ENCODE measurements at regions not wholly inside any gene's neighbourhood (a gene's known extent, or its start where the extent isn't known, plus 50 kb on each side); places are given as distances from the start of the nearest gene placed in this dataset.
A peak's percentile ranks its signal among the peaks of the same experiment; 100 is the strongest.

DNA sequence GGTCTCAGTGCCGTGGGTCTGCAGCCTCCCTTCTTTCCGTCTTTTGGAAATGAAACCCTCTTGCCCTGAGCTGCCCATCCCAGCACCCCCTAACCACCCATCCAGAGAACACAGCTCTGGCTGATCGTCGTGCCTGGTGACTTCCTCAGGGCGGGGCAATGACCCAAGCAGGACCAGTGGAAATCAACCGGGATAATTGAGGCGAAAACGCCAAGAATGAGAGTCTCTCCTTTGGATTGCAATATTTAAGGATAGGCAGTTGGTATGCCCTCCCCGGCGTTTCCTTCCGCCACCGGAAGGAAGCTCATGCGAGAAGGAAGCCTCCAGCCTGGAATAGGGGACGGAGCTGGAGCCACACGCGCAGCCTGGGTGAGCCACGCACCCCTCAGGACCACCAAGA, 73.7 kb upstream of the PFKP start:
- DNase-seq (ENCODE audit: low spot score) = no peak
- no peak for TF ChIP-seq EZH2 (IDR thresholded peaks at IDR 0.05; ENCODE audit: borderline replicate concordance)
- Histone ChIP-seq H3K27me3 (no peaks in the 10 kb centered on the region), H3K4me1 (ENCODE audit: insufficient read depth) (peaks cover 2% of the 10 kb centered on the region), H3K4me3 (no peak overlapping the region), H3K27ac (no peak overlapping the region), H3K36me3 (replicated peaks; ENCODE audit: insufficient read depth, low read depth) (no peaks in the 10 kb centered on the region), H2AFZ (no peak overlapping the region), H4K20me1 (ENCODE audit: insufficient read depth, poor library complexity, severe bottlenecking) (no peaks in the 10 kb centered on the region), H3K9me3 (ENCODE audit: low read depth) (no peaks in the 10 kb centered on the region), H3K9me2 (replicated peaks; ENCODE audit: insufficient read depth) (no peaks in the 10 kb centered on the region), H3K4me2 (no peak overlapping the region), H3K79me2 (no peaks in the 10 kb centered on the region)
- WGBS (ENCODE audit: low lambda C conversion rate, missing lambda C conversion rate) = 92% methylated on average over 17 of the region's 17 CpGs

DNA sequence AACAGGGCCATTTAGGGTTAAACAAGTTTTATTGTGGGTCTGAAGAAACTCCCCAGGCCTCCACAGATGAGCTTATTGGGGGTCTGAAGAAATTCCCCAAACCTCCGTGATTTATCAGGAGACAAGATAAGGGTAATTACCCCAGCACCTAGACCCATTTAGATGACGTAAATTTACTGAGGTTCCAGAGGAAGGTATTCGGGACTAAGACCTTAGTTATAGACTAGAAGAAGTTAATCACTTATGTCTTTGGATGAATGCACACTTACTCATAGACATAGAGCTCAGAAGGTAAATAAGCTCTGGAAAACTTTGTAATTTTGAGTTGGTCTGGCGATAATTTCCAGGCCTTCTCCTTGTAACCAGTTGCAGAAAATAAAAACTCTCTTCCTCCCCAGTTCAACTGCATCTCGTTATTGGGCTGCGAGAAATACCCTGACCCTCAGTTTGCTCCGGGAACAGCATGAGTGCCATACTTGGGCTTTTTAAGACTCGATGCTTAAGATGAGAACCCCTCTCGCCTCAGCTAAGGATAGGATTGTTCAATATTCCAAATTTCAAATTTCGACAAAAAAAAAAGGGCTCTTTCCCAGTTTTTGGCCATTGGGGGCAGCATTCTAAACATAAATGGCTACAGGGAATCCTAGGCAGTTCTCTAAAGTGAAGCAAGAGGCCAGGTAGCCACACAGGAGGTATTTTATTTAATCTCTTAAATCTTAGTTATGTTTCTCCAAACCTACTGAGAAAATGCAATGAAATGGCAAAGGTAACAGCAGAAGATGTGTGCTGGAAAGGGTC, 74.7 kb upstream of the PFKP start:
- Histone ChIP-seq H4K20me1 (ENCODE audit: insufficient read depth, poor library complexity, severe bottlenecking) (no peaks in the 10 kb centered on the region), H3K4me2 (no peak overlapping the region), H3K36me3 (replicated peaks; ENCODE audit: insufficient read depth, low read depth) (no peaks in the 10 kb centered on the region), H3K4me3 (no peak overlapping the region), H3K27me3 (peaks cover under 1% of the 10 kb centered on the region), H3K9me3 (ENCODE audit: low read depth) (no peaks in the 10 kb centered on the region), H2AFZ (no peak overlapping the region), H3K27ac (no peak overlapping the region), H3K4me1 (ENCODE audit: insufficient read depth) (peaks cover 2% of the 10 kb centered on the region), H3K9me2 (replicated peaks; ENCODE audit: insufficient read depth) (no peaks in the 10 kb centered on the region), H3K79me2 (no peaks in the 10 kb centered on the region)
- 59% methylated on average over 10 of the region's 10 CpGs for WGBS (ENCODE audit: low lambda C conversion rate, missing lambda C conversion rate)
- no peak for DNase-seq (ENCODE audit: low spot score)
- TF ChIP-seq EZH2phosphoT487 (IDR thresholded peaks at IDR 0.05; ENCODE audit: low read depth, severe bottlenecking, unreplicated experiment) (no peak), EZH2 (IDR thresholded peaks at IDR 0.05; ENCODE audit: borderline replicate concordance) (no peak)
- TF ChIP-seq, protein P1, sequence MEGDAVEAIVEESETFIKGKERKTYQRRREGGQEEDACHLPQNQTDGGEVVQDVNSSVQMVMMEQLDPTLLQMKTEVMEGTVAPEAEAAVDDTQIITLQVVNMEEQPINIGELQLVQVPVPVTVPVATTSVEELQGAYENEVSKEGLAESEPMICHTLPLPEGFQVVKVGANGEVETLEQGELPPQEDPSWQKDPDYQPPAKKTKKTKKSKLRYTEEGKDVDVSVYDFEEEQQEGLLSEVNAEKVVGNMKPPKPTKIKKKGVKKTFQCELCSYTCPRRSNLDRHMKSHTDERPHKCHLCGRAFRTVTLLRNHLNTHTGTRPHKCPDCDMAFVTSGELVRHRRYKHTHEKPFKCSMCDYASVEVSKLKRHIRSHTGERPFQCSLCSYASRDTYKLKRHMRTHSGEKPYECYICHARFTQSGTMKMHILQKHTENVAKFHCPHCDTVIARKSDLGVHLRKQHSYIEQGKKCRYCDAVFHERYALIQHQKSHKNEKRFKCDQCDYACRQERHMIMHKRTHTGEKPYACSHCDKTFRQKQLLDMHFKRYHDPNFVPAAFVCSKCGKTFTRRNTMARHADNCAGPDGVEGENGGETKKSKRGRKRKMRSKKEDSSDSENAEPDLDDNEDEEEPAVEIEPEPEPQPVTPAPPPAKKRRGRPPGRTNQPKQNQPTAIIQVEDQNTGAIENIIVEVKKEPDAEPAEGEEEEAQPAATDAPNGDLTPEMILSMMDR (IDR thresholded peaks at IDR 0.05; ENCODE audit: poor library complexity) = peak; percentile 13

DNA sequence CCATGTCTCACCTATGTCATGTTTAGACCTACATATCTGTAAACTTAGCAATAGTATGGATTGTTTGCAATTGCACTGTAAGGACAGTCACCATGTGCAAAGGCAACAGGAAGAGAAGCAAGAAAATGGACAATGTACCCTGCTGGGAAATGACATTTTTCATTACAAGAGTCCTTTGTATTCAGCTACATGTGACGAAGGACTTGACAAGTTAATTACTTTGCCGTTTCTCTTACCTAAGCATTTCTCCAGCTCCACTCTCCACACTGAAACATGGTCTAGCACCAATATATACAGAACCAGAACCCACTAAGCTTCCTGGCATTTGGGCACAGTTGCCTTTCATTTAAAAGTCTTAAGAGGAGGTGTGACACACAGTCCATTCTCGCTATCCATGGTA, 76.6 kb upstream of the PFKP start:
- H3K27me3 ChIP-seq = peaks cover 4% of the 10 kb centered on the region
- H3K4me2 ChIP-seq = no peak overlapping the region
- no peaks in the 10 kb centered on the region for H3K9me3 ChIP-seq (ENCODE audit: low read depth)
- peaks cover 10% of the 10 kb centered on the region for H3K4me1 ChIP-seq (ENCODE audit: insufficient read depth)
- H3K27ac ChIP-seq = peak overlapping the region; percentile 58
- WGBS (ENCODE audit: low lambda C conversion rate, missing lambda C conversion rate) = 75% methylated on average over 3 of the region's 3 CpGs
- H3K9me2 ChIP-seq (replicated peaks; ENCODE audit: insufficient read depth) = no peaks in the 10 kb centered on the region
- H3K79me2 ChIP-seq = no peaks in the 10 kb centered on the region
- no peaks in the 10 kb centered on the region for H3K36me3 ChIP-seq (replicated peaks; ENCODE audit: insufficient read depth, low read depth)
- H3K4me3 ChIP-seq = no peak overlapping the region
- H2AFZ ChIP-seq = no peak overlapping the region
- no peak for DNase-seq (ENCODE audit: low spot score)
- no peaks in the 10 kb centered on the region for H4K20me1 ChIP-seq (ENCODE audit: insufficient read depth, poor library complexity, severe bottlenecking)
- TF ChIP-seq EZH2phosphoT487 (IDR thresholded peaks at IDR 0.05; ENCODE audit: low read depth, severe bottlenecking, unreplicated experiment) (no peak), EZH2 (IDR thresholded peaks at IDR 0.05; ENCODE audit: borderline replicate concordance) (no peak)
- TF ChIP-seq, protein P1 (IDR thresholded peaks at IDR 0.05; ENCODE audit: poor library complexity) = no peak

DNA sequence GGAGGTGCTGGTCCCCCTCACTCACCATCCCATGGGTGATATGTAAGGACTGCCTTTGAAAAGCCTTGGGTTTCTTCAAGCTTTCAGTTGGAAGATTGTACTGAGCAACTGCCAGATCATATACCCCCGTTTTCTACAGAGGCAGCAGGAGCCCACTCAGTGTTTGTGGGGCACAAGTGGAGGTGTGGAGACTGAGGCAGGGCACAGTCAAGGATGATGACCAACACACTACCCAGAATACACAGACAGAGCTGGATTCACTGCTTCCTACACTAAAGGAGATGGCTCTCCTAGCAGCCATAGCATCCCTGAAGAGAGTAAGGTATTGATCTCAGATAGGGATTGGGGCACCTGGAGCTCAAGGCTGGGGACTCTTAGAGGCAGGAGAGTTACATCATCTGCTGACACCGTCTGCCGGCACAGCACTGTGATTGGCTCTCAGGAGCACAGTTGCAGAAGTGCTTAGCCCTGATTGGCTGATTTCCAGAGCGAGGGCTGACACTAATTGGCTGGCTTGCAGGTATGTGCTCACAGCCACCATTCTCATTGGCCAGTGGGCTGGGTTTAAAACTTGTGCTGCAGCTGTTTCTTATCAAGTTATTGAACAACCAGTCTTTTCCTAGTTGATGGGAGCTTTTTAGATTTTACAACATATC, 77.9 kb upstream of the PFKP start:
- H3K4me2 ChIP-seq = no peak overlapping the region
- no peak overlapping the region for H3K4me3 ChIP-seq
- H4K20me1 ChIP-seq (ENCODE audit: insufficient read depth, poor library complexity, severe bottlenecking) = no peaks in the 10 kb centered on the region
- peaks cover 12% of the 10 kb centered on the region for H3K4me1 ChIP-seq (ENCODE audit: insufficient read depth)
- no peaks in the 10 kb centered on the region for H3K9me2 ChIP-seq (replicated peaks; ENCODE audit: insufficient read depth)
- TF ChIP-seq, protein P1 (IDR thresholded peaks at IDR 0.05; ENCODE audit: poor library complexity) = no peak
- TF ChIP-seq EZH2phosphoT487 (IDR thresholded peaks at IDR 0.05; ENCODE audit: low read depth, severe bottlenecking, unreplicated experiment) = no peak
- H3K36me3 ChIP-seq (replicated peaks; ENCODE audit: insufficient read depth, low read depth) = no peaks in the 10 kb centered on the region
- H3K27ac ChIP-seq = no peak overlapping the region
- 85% methylated on average over 4 of the region's 4 CpGs for WGBS (ENCODE audit: low lambda C conversion rate, missing lambda C conversion rate)
- no peaks in the 10 kb centered on the region for H3K79me2 ChIP-seq
- DNase-seq (ENCODE audit: low spot score) = no peak
- no peaks in the 10 kb centered on the region for H3K9me3 ChIP-seq (ENCODE audit: low read depth)
- H3K27me3 ChIP-seq = peaks cover 4% of the 10 kb centered on the region
- no peak overlapping the region for H2AFZ ChIP-seq
